ENCODE measurements at regions not wholly inside any gene's neighbourhood (a gene's known extent, or its start where the extent isn't known, plus 50 kb on each side); places are given as distances from the start of the nearest gene placed in this dataset.

- H3K4me1 ChIP-seq, result peaks cover 0 to 41% (median 18%) of the 10 kb centered on the region in 4 donors
- DNase-seq, result no peak
- H3K36me3 ChIP-seq, result no peaks in the 10 kb centered on the region
- TF ChIP-seq CTCF (IDR thresholded peaks at IDR 0.05), result no peak
- H3K4me3 ChIP-seq, result no peak overlapping the region
- no peaks in the 10 kb centered on the region for H3K27me3 ChIP-seq
- intact Hi-C loops (cut with DNase I; ENCODE audit: low total_unique reads), result no loop called here
- peak overlapping the region in 1 of 2 donors; percentile 32 for H3K27ac ChIP-seq
- no peaks in the 10 kb centered on the region for H3K9me3 ChIP-seq
These were observed 92.0 kb downstream of the TMPRSS5 start for GRCh38 chr11:113614097-113614496.

GRCh38 chr11:113613619-113614018 is 92.5 kb downstream of the TMPRSS5 start:
- TF ChIP-seq CTCF (IDR thresholded peaks at IDR 0.05), result no peak
- intact Hi-C loops (cut with DNase I; ENCODE audit: low total_unique reads), result no loop called here
- Histone ChIP-seq H3K27ac (peak overlapping the region in 1 of 2 donors; percentile 32), H3K4me3 (no peak overlapping the region), H3K9me3 (no peaks in the 10 kb centered on the region), H3K36me3 (no peaks in the 10 kb centered on the region), H3K27me3 (no peaks in the 10 kb centered on the region), H3K4me1 (peaks cover 0 to 38% (median 18%) of the 10 kb centered on the region in 4 donors)
- DNase-seq, result no peak

DNA sequence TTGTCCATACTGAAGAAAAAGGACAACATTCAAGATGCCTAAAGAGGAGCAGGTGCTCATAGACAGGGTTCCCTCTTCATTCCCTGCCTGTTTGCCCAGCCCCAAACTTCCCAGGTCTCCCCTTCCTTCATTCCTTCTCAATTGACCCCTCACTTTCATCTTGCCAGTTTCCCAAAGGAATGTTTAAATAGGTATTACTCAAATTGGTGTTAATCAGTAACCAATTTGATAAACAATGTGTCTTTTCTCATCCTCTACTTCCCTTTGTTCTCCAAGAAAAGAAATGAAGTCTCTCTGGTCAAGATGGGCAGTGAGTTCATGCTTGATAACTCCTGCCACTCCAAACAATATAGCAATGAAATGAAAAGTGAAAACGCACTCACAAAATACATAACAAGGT is 101.9 kb downstream of the TMPRSS5 start:
- Histone ChIP-seq H3K4me1 (peaks cover 0 to 18% (median 9%) of the 10 kb centered on the region in 4 donors), H3K27me3 (no peaks in the 10 kb centered on the region), H3K4me3 (no peak overlapping the region), H3K36me3 (no peaks in the 10 kb centered on the region), H3K27ac (peak overlapping the region in 1 of 2 donors; percentile 50), H3K9me3 (peaks cover 0 to 9% (median 0%) of the 10 kb centered on the region in 3 donors)
- no peak for TF ChIP-seq CTCF (IDR thresholded peaks at IDR 0.05)
- DNase-seq, result no peak
- intact Hi-C loops (cut with DNase I; ENCODE audit: low total_unique reads), result no loop called here

DNA sequence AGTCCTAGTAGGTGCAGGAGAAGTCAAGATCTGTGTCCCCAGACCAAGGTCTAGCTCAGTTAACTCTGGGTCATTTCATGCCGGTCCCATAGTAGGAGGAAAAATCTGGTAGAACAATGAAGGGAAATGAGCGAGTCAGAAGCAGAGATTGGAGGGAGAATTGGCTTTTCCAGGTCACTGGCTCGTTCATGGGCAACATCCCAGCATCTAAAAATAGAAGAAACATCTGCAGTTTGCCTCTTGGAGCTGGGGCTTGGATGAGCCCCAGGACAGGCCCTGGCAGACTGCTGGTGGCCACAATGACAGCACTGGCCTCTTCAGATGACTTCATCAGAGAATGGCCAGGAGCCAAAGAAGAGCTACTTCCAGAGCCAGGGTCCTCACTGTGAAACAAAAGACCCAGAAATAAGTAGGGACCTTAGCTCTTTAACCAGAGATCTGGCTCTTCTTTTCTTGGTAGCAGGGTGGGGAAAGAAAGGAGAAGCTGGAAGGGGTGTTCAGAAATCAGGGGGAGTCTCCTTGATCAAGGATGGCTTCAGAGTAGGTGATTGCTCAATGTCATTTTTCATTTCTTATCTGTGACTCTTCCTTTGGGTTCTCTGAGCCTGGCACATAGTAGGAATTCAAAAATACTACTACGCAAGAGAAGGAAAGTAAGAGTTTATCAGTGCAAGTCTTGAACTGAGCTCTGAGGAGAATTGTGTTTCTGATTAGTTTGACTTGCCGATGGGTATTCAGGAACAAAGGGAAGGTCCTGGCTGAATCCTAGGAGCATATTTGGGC is 102.6 kb downstream of the TMPRSS5 start:
- H3K4me1 ChIP-seq, result peaks cover 0 to 18% (median 9%) of the 10 kb centered on the region in 4 donors
- peaks cover 0 to 9% (median 0%) of the 10 kb centered on the region in 3 donors for H3K9me3 ChIP-seq
- TF ChIP-seq CTCF (IDR thresholded peaks at IDR 0.05), result no peak
- peak overlapping the region; percentile 15 to 50 for H3K27ac ChIP-seq
- no peaks in the 10 kb centered on the region for H3K36me3 ChIP-seq
- no peak overlapping the region for H3K4me3 ChIP-seq
- H3K27me3 ChIP-seq, result no peaks in the 10 kb centered on the region
- DNase-seq, result no peak
- intact Hi-C loops (cut with DNase I; ENCODE audit: low total_unique reads), result no loop called here

GRCh38 chr11:113602483-113602882 is 103.6 kb downstream of the TMPRSS5 start:
- H3K4me3 ChIP-seq, result no peak overlapping the region
- H3K4me1 ChIP-seq, result peaks cover 0 to 18% (median 9%) of the 10 kb centered on the region in 4 donors
- H3K27ac ChIP-seq, result no peak overlapping the region
- H3K27me3 ChIP-seq, result no peaks in the 10 kb centered on the region
- intact Hi-C loops (cut with DNase I; ENCODE audit: low total_unique reads), result no loop called here
- TF ChIP-seq CTCF (IDR thresholded peaks at IDR 0.05), result no peak
- no peaks in the 10 kb centered on the region for H3K36me3 ChIP-seq
- no peak for DNase-seq
- peaks cover 0 to 9% (median 0%) of the 10 kb centered on the region in 3 donors for H3K9me3 ChIP-seq
